Breast epithelium (tissue), 4 donors: ENCODE measurements at regions not wholly inside any gene's neighbourhood (a gene's known extent, or its start where the extent isn't known, plus 50 kb on each side); places are given as distances from the start of the nearest gene placed in this dataset.

Experiments used
- DNase-seq, 2 donors: peaks; one replicate each; pipeline ENCODE4 v3.0.0-alpha.2; 2019; ENCODE audit warnings: low spot score in 2 of 2
- H3K27ac ChIP-seq, 2 donors: fragments of 200-600 bp; sonication (generic) in 1 of 2; one replicate each; pipeline ENCODE4 v1.5.1; 2016 to 2019; ENCODE audit warnings: mild to moderate bottlenecking in 1 of 2
- H3K27me3 ChIP-seq, 2 donors: fragments of 200-600 bp; sonication (generic) in 1 of 2; one replicate each; pipeline versions ENCODE4 v1.5.1 to v1.6.0; 2017 to 2019; ENCODE audit warnings: control low read depth in 1 of 2, mild to moderate bottlenecking in 1 of 2
- H3K36me3 ChIP-seq: fragments of 200-600 bp; one replicate; pipeline ENCODE4 v1.5.1; 2019
- H3K4me1 ChIP-seq, 2 donors: fragments of 200-600 bp; sonication (generic); one replicate each; pipeline ENCODE4 v1.5.1; 2016 to 2019; ENCODE audit warnings: control low read depth in 1 of 2
- H3K4me3 ChIP-seq, 3 donors: fragments of 200-600 bp; sonication (generic); 1 replicate in 2 of 3; 2 replicates in 1 of 3; pipeline ENCODE4 v1.5.1; 2016 to 2019; ENCODE audit warnings: mild to moderate bottlenecking in 3 of 3, moderate library complexity in 2 of 3
- H3K9me3 ChIP-seq, 2 donors: fragments of 200-600 bp; sonication (generic) in 1 of 2; one replicate each; pipeline ENCODE4 v1.5.1; 2016 to 2019; ENCODE audit warnings: control low read depth in 1 of 2
- CTCF ChIP-seq, 3 donors: fragments of 450-650 bp; IDR thresholded peaks; one replicate each; pipeline ENCODE4 v1.5.1; 2016 to 2017; ENCODE audit warnings: antibody characterized with exemption in 3 of 3, mild to moderate bottlenecking in 3 of 3, moderate library complexity in 3 of 3
- POLR2A ChIP-seq: fragments of 450-650 bp; IDR thresholded peaks from one replicate; pipeline ENCODE4 v1.6.1; 2016; ENCODE audit warnings: antibody characterized with exemption, mild to moderate bottlenecking, moderate library complexity
- POLR2AphosphoS5 ChIP-seq, 3 donors: sonication (generic); formaldehyde crosslinking; IDR thresholded peaks; one replicate each; pipeline ENCODE4 v1.6.1; 2017; ENCODE audit warnings: antibody characterized with exemption in 3 of 3
- intact Hi-C: fragments of 100-400 bp; cut with DNase I; formaldehyde crosslinking; loops from one replicate; pipeline ENCODE4 v1.15.1; 2023; ENCODE audit warnings: low total_unique reads

- H3K4me1 ChIP-seq, result no peaks in the 10 kb centered on the region
- TF ChIP-seq POLR2AphosphoS5 (IDR thresholded peaks at IDR 0.05) (no peak), CTCF (IDR thresholded peaks at IDR 0.05) (no peak), POLR2A (no peak)
- H3K4me3 ChIP-seq, result no peak overlapping the region
- intact Hi-C loops, result no loop called here
- no peaks in the 10 kb centered on the region for H3K36me3 ChIP-seq
- no peaks in the 10 kb centered on the region for H3K9me3 ChIP-seq
- no peak overlapping the region for H3K27ac ChIP-seq
- DNase-seq, result no peak
- H3K27me3 ChIP-seq, result no peaks in the 10 kb centered on the region
Measured at GRCh38 chr11:105189581-105189980, 50.0 kb upstream of the CARD18 start.
